NCI-H82 treated with DMSO at 0.1 percent for 48 hours (cell line): ENCODE measurements at regions not wholly inside any gene's neighbourhood (a gene's known extent, or its start where the extent isn't known, plus 50 kb on each side); places are given as distances from the start of the nearest gene placed in this dataset.

Experiments used
- DNase-seq: peaks from one replicate; lab custom pipeline; 2025; ENCODE audit not compliant: unreplicated experiment; lab: John Stamatoyannopoulos, UW

- DNase-seq = no peak
Observed at GRCh38 chr12:127912035-127912665, 354.8 kb upstream of the TMEM132C start.

GRCh38 chr12:127923501-127923900, 343.5 kb upstream of the TMEM132C start:
- DNase-seq = no peak

- no peak for DNase-seq
Observed at GRCh38 chr12:127925971-127926370, 341.0 kb upstream of the TMEM132C start.

- no peak for DNase-seq
Observed at GRCh38 chr12:127928178-127928577, 338.8 kb upstream of the TMEM132C start.

- DNase-seq = no peak
Observed at GRCh38 chr12:127928615-127929571, 338.1 kb upstream of the TMEM132C start.

GRCh38 chr12:127930122-127930521, 336.8 kb upstream of the TMEM132C start:
- no peak for DNase-seq

GRCh38 chr12:127934409-127934808, 332.6 kb upstream of the TMEM132C start:
- no peak for DNase-seq

- no peak for DNase-seq
Observed at GRCh38 chr12:127936463-127936862, 330.5 kb upstream of the TMEM132C start.

GRCh38 chr12:127941332-127941731, 325.6 kb upstream of the TMEM132C start:
- no peak for DNase-seq

GRCh38 chr12:127942981-127943380, 324.0 kb upstream of the TMEM132C start:
- DNase-seq = no peak

GRCh38 chr12:127943481-127944210, 323.3 kb upstream of the TMEM132C start:
- DNase-seq = no peak

- DNase-seq = no peak
Observed at GRCh38 chr12:127944211-127944899, 322.6 kb upstream of the TMEM132C start.

- DNase-seq = no peak
Observed at GRCh38 chr12:127957001-127957660, 309.8 kb upstream of the TMEM132C start.

GRCh38 chr12:127962303-127962702, 304.7 kb upstream of the TMEM132C start:
- DNase-seq = no peak

GRCh38 chr12:127963933-127964332, 303.0 kb upstream of the TMEM132C start:
- no peak for DNase-seq

- no peak for DNase-seq
Observed at GRCh38 chr12:127964717-127965116, 302.3 kb upstream of the TMEM132C start.

GRCh38 chr12:127966331-127966730, 300.6 kb upstream of the TMEM132C start:
- DNase-seq = no peak

GRCh38 chr12:127970491-127970890, 296.5 kb upstream of the TMEM132C start:
- no peak for DNase-seq

- DNase-seq = no peak
Observed at GRCh38 chr12:127980585-127980984, 286.4 kb upstream of the TMEM132C start.

- no peak for DNase-seq
Observed at GRCh38 chr12:127981875-127982274, 285.1 kb upstream of the TMEM132C start.
